ENCODE measurements at regions not wholly inside any gene's neighbourhood (a gene's known extent, or its start where the extent isn't known, plus 50 kb on each side); places are given as distances from the start of the nearest gene placed in this dataset.

DNA sequence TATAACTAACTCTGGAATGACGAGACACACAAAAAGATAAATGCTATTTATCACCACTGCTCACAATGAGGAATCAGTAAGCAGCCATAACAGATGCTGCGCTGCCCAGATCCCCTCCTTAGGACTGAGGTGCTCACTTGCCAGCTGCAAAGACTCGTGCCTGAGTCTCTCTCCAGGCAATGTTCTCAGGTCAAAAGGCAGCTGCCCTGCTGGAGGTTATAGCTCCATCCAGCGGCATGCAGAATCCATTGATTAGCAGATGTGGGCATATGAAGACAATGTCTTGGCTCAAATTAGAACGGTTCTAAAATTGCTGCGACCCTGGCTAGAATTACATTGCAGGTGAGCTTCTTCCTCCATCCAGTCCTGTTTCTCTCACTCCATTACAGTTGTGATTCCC is 328.2 kb upstream of the CHRM3 start:
- TF ChIP-seq, protein P1, sequence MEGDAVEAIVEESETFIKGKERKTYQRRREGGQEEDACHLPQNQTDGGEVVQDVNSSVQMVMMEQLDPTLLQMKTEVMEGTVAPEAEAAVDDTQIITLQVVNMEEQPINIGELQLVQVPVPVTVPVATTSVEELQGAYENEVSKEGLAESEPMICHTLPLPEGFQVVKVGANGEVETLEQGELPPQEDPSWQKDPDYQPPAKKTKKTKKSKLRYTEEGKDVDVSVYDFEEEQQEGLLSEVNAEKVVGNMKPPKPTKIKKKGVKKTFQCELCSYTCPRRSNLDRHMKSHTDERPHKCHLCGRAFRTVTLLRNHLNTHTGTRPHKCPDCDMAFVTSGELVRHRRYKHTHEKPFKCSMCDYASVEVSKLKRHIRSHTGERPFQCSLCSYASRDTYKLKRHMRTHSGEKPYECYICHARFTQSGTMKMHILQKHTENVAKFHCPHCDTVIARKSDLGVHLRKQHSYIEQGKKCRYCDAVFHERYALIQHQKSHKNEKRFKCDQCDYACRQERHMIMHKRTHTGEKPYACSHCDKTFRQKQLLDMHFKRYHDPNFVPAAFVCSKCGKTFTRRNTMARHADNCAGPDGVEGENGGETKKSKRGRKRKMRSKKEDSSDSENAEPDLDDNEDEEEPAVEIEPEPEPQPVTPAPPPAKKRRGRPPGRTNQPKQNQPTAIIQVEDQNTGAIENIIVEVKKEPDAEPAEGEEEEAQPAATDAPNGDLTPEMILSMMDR (IDR thresholded peaks at IDR 0.05; ENCODE audit: poor library complexity, severe bottlenecking): no peak
- TF ChIP-seq, protein P2, sequence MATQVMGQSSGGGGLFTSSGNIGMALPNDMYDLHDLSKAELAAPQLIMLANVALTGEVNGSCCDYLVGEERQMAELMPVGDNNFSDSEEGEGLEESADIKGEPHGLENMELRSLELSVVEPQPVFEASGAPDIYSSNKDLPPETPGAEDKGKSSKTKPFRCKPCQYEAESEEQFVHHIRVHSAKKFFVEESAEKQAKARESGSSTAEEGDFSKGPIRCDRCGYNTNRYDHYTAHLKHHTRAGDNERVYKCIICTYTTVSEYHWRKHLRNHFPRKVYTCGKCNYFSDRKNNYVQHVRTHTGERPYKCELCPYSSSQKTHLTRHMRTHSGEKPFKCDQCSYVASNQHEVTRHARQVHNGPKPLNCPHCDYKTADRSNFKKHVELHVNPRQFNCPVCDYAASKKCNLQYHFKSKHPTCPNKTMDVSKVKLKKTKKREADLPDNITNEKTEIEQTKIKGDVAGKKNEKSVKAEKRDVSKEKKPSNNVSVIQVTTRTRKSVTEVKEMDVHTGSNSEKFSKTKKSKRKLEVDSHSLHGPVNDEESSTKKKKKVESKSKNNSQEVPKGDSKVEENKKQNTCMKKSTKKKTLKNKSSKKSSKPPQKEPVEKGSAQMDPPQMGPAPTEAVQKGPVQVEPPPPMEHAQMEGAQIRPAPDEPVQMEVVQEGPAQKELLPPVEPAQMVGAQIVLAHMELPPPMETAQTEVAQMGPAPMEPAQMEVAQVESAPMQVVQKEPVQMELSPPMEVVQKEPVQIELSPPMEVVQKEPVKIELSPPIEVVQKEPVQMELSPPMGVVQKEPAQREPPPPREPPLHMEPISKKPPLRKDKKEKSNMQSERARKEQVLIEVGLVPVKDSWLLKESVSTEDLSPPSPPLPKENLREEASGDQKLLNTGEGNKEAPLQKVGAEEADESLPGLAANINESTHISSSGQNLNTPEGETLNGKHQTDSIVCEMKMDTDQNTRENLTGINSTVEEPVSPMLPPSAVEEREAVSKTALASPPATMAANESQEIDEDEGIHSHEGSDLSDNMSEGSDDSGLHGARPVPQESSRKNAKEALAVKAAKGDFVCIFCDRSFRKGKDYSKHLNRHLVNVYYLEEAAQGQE (IDR thresholded peaks at IDR 0.05; ENCODE audit: borderline replicate concordance): no peak

Data from neural cell (in vitro differentiated cells).